GM18858 (cell line): ENCODE measurements at regions not wholly inside any gene's neighbourhood (a gene's known extent, or its start where the extent isn't known, plus 50 kb on each side); places are given as distances from the start of the nearest gene placed in this dataset.

Experiments used
- ATAC-seq: cut with Tn5 transposase; IDR thresholded peaks from one replicate; pipeline ENCODE4 v1.9.1; 2021; ENCODE audit not compliant: unreplicated experiment

GRCh38 chr22:46090036-46090591, 60.2 kb upstream of the PPARA start:
- ATAC-seq, result no peak

GRCh38 chr22:46090631-46091201, 59.6 kb upstream of the PPARA start:
- no peak for ATAC-seq

DNA sequence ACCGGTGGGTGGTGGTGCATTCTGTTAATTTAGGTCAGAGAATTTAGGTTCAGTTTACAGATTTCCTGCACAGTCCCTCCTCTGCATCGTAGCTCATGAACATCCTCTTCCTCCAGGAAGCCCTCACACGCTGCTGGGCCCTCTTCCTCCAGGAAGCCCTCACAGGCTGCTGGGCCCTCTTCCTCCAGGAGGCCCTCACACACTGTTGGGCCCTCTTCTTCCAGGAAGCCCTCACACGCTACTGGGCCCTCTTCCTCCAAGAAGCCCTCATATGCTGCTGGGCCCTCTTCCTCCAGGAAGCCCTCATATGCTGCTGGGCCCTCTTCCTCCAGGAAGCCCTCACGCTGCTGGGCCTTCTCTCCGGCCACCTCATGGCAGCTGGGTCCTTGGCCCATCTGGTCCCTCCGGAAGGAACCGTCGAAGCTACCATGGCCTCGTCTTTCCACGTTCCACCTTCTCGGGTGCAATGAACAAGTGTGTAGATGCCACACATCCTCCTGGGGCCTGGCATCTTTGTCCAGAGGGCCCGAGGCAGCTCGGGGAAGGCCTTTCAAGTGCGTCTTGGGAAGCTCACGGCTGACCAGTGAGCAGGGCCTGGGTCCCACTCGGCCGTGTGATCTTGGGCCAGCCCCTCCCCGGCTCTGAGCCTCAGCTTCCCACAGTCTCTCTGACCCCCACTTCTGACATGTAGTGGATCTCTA, 58.9 kb upstream of the PPARA start:
- ATAC-seq, result no peak

DNA sequence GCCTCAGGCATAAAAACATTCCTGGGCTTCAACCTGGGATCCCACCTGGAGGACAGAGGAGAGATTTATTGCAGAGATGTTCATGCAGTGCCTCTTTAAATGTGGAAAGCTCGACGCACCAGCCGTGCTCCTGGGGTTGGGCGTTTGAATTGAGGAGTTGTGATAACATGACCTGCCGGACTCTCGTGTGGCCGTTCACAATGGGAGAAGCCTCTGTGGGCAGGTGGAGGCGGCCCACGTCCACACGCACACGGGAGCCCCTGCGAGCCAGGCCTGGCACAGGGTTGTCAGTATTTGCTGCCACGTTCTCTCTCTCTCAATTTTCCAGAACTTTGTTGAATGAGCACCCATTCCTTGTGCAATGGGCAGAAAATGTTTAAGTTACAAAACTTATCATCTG, 58.3 kb upstream of the PPARA start:
- ATAC-seq, result no peak

DNA sequence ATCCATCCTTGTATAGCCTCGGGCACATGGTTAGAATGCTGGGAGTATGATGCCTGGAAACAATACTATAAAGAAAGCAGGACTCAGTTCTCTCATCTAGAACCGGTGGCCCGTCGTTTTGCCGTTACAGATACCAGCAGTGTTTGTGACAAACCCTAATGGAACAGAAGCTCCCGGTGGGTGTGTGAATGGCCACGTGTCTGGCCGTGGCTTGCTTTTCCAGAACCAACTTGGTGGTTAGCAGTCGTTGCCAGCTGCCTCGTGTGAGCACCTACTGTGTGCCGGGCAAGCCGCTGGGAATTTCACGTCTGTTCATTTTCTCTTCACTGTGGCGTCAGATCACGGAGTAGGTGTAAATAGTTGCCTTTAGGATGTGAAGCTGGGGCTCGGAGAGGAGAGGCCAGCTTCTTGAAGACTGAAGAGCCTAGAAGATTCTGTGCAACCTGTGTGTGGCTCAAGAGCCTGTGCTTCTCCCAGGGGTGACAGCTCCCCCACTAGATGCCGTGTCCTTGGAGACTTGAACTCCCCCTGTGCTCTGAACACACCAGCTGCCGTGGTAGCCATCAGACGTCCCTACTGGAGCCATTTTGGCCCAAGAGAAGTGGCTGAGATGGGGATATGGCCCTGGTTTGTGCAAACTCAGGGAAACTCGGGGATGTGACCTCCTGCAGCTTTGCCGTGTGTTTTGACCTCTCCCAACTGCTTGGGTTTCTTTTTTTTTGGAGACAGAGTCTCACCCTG, 57.5 kb upstream of the PPARA start:
- no peak for ATAC-seq

GRCh38 chr22:46093796-46094195, 56.5 kb upstream of the PPARA start:
- no peak for ATAC-seq

DNA sequence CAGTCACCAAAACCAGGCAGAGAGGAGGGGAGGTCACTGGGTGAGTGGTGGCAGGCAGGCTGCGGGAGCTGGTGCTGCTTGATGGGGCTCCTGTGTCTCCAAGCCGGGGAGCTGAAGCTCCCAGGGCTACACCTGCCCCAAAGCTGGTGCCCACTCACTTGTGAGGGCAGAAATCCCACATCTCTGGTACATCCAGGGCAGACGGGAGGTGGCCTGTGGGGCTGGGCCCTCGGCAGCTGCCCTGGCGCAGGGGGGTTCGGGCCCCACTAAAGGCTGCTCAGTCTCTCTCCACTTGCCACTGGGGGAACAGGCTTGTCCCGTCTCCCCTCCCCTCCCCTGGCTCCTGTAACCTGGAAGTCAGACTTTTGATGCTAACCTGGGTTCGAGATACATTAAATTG, 55.6 kb upstream of the PPARA start:
- no peak for ATAC-seq

DNA sequence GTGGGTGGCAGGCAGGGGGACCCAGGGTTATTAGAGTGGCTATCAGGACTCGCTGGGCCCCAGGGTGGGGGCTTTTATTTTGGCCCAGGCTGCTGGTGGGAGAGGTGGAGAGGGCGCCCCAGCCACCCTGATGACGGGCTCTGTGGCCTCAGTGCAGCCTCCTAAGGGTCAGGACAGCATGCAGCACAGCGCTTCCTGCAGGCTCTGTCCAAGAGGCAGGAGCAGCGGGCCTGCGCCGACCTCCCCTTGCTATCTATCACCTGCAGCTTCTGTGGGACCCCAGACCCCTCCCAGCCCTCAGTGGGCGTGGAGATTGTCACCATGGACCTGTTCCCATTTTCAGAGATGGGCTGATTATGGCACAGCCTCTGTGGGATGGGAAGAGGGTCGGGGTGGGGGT, 54.3 kb upstream of the PPARA start:
- ATAC-seq, result no peak

- ATAC-seq, result no peak
Observed at GRCh38 chr22:46096706-46097230, 53.6 kb upstream of the PPARA start.

GRCh38 chr22:46097268-46097900, 52.9 kb upstream of the PPARA start:
- no peak for ATAC-seq

- no peak for ATAC-seq
Observed at GRCh38 chr22:46098525-46099475, 51.5 kb upstream of the PPARA start.

- ATAC-seq, result no peak
Observed at GRCh38 chr22:46099740-46100139, 50.6 kb upstream of the PPARA start.

GRCh38 chr22:46100401-46101105, 49.8 kb upstream of the PPARA start:
- ATAC-seq, result no peak
